ENCODE measurements at regions not wholly inside any gene's neighbourhood (a gene's known extent, or its start where the extent isn't known, plus 50 kb on each side); places are given as distances from the start of the nearest gene placed in this dataset.

GRCh38 chr4:187485676-187486075, 509.9 kb upstream of the ZFP42 start:
- Histone ChIP-seq H3K27ac (ENCODE audit: poor library complexity, severe bottlenecking) (no peak overlapping the region), H3K36me3 (ENCODE audit: low read depth) (no peaks in the 10 kb centered on the region), H3K4me3 (ENCODE audit: severe bottlenecking) (no peak overlapping the region), H3K4me1 (ENCODE audit: insufficient read depth, poor library complexity, severe bottlenecking) (peaks cover 2% of the 10 kb centered on the region), H3K9me3 (ENCODE audit: severe bottlenecking) (peaks cover 2% of the 10 kb centered on the region), H3K27me3 (ENCODE audit: insufficient read depth, poor library complexity, severe bottlenecking) (no peaks in the 10 kb centered on the region)
- DNase-seq (ENCODE audit: low spot score) (no peak), ATAC-seq (ENCODE audit: low read depth) (no peak)
- TF ChIP-seq CTCF (IDR thresholded peaks at IDR 0.05; ENCODE audit: poor library complexity, severe bottlenecking), result no peak

- Histone ChIP-seq H3K36me3 (ENCODE audit: low read depth) (no peaks in the 10 kb centered on the region), H3K9me3 (ENCODE audit: severe bottlenecking) (peaks cover 2% of the 10 kb centered on the region), H3K27ac (ENCODE audit: poor library complexity, severe bottlenecking) (no peak overlapping the region), H3K27me3 (ENCODE audit: insufficient read depth, poor library complexity, severe bottlenecking) (no peaks in the 10 kb centered on the region), H3K4me3 (ENCODE audit: severe bottlenecking) (no peak overlapping the region), H3K4me1 (ENCODE audit: insufficient read depth, poor library complexity, severe bottlenecking) (peaks cover 3% of the 10 kb centered on the region)
- ATAC-seq (ENCODE audit: low read depth) (no peak), DNase-seq (ENCODE audit: low spot score) (no peak)
- no peak for TF ChIP-seq CTCF (IDR thresholded peaks at IDR 0.05; ENCODE audit: poor library complexity, severe bottlenecking)
These were observed 504.3 kb upstream of the ZFP42 start for GRCh38 chr4:187491286-187491685.

- peaks cover 2% of the 10 kb centered on the region for H3K9me3 ChIP-seq (ENCODE audit: severe bottlenecking)
- DNase-seq (ENCODE audit: low spot score), result no peak
- no peaks in the 10 kb centered on the region for H3K27me3 ChIP-seq (ENCODE audit: insufficient read depth, poor library complexity, severe bottlenecking)
- no peak for TF ChIP-seq CTCF (IDR thresholded peaks at IDR 0.05; ENCODE audit: poor library complexity, severe bottlenecking)
- H3K4me3 ChIP-seq (ENCODE audit: severe bottlenecking), result no peak overlapping the region
- no peak for ATAC-seq (ENCODE audit: low read depth)
- no peak overlapping the region for H3K27ac ChIP-seq (ENCODE audit: poor library complexity, severe bottlenecking)
- H3K4me1 ChIP-seq (ENCODE audit: insufficient read depth, poor library complexity, severe bottlenecking), result peaks cover 3% of the 10 kb centered on the region
- no peaks in the 10 kb centered on the region for H3K36me3 ChIP-seq (ENCODE audit: low read depth)
These were observed 503.6 kb upstream of the ZFP42 start for GRCh38 chr4:187491959-187492358.

GRCh38 chr4:187493661-187494060, 501.9 kb upstream of the ZFP42 start:
- H3K4me3 ChIP-seq (ENCODE audit: severe bottlenecking), result no peak overlapping the region
- no peak overlapping the region for H3K27ac ChIP-seq (ENCODE audit: poor library complexity, severe bottlenecking)
- H3K27me3 ChIP-seq (ENCODE audit: insufficient read depth, poor library complexity, severe bottlenecking), result no peaks in the 10 kb centered on the region
- no peaks in the 10 kb centered on the region for H3K36me3 ChIP-seq (ENCODE audit: low read depth)
- H3K4me1 ChIP-seq (ENCODE audit: insufficient read depth, poor library complexity, severe bottlenecking), result peaks cover 3% of the 10 kb centered on the region
- ATAC-seq (ENCODE audit: low read depth) (no peak), DNase-seq (ENCODE audit: low spot score) (no peak)
- peaks cover 2% of the 10 kb centered on the region for H3K9me3 ChIP-seq (ENCODE audit: severe bottlenecking)
- no peak for TF ChIP-seq CTCF (IDR thresholded peaks at IDR 0.05; ENCODE audit: poor library complexity, severe bottlenecking)

- Histone ChIP-seq H3K4me1 (ENCODE audit: insufficient read depth, poor library complexity, severe bottlenecking) (no peaks in the 10 kb centered on the region), H3K27me3 (ENCODE audit: insufficient read depth, poor library complexity, severe bottlenecking) (no peaks in the 10 kb centered on the region), H3K36me3 (ENCODE audit: low read depth) (no peaks in the 10 kb centered on the region), H3K27ac (ENCODE audit: poor library complexity, severe bottlenecking) (no peak overlapping the region), H3K9me3 (ENCODE audit: severe bottlenecking) (no peaks in the 10 kb centered on the region), H3K4me3 (ENCODE audit: severe bottlenecking) (no peak overlapping the region)
- ATAC-seq (ENCODE audit: low read depth), result peak; percentile 42; the same call in 1 of the 3 replicates
- no peak for DNase-seq (ENCODE audit: low spot score)
- no peak for TF ChIP-seq CTCF (IDR thresholded peaks at IDR 0.05; ENCODE audit: poor library complexity, severe bottlenecking)
These were observed 495.6 kb upstream of the ZFP42 start for GRCh38 chr4:187499956-187500355.

Measured in RWPE2 (cell line).